ENCODE measurements at regions not wholly inside any gene's neighbourhood (a gene's known extent, or its start where the extent isn't known, plus 50 kb on each side); places are given as distances from the start of the nearest gene placed in this dataset.

DNA sequence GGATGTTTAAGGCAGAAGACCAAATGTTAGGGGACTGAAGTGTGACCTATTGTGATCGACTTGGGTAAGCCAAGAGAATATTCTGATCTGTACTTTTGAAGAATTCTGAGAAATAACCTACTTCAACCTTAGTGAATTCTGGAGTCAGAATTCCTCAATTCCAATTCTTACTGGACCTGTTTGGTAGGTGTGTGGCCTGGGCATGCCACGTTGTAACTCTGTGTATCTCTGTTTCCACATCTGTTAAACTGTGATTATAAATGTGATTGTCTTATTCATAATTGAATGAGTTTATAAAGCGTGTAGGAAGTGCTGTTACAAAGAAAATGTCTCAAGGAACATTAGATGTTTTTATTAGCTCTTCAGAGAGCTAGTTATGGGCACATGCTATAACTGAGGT is 64.5 kb downstream of the TUSC1 start:
- TF ChIP-seq, protein P1, sequence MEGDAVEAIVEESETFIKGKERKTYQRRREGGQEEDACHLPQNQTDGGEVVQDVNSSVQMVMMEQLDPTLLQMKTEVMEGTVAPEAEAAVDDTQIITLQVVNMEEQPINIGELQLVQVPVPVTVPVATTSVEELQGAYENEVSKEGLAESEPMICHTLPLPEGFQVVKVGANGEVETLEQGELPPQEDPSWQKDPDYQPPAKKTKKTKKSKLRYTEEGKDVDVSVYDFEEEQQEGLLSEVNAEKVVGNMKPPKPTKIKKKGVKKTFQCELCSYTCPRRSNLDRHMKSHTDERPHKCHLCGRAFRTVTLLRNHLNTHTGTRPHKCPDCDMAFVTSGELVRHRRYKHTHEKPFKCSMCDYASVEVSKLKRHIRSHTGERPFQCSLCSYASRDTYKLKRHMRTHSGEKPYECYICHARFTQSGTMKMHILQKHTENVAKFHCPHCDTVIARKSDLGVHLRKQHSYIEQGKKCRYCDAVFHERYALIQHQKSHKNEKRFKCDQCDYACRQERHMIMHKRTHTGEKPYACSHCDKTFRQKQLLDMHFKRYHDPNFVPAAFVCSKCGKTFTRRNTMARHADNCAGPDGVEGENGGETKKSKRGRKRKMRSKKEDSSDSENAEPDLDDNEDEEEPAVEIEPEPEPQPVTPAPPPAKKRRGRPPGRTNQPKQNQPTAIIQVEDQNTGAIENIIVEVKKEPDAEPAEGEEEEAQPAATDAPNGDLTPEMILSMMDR (IDR thresholded peaks at IDR 0.05; ENCODE audit: borderline replicate concordance, control extremely low read depth, extremely low read depth, insufficient read depth, missing control alignments), result no peak
- DNase-seq (ENCODE audit: low spot score), result no peak
- in situ Hi-C loops (cut with MboI; ENCODE audit: low sequenced_read_pairs, unreplicated experiment), result no loop called here

DNA sequence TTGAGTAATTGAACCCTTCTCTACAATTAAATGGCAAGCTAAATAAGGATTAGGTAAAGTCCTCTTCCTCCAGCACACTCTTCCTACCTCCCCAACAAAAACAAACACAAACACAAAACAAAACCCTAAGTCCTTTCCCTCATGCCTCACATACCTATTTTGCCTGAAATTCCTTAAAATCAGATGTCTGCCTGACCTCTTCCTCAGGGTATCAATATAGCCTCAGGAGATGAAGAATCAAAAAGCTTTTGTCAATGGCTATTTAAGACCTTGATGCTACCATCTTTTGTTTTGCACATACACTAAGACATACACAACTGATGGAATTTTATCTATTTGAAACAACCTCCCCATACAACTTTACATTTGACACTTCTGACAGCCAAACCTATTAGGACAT is 75.1 kb downstream of the TUSC1 start:
- in situ Hi-C loops (cut with MboI; ENCODE audit: low sequenced_read_pairs, unreplicated experiment), result no loop called here
- DNase-seq (ENCODE audit: low spot score), result no peak
- TF ChIP-seq, protein P1 (IDR thresholded peaks at IDR 0.05; ENCODE audit: borderline replicate concordance, control extremely low read depth, extremely low read depth, insufficient read depth, missing control alignments), result no peak

DNA sequence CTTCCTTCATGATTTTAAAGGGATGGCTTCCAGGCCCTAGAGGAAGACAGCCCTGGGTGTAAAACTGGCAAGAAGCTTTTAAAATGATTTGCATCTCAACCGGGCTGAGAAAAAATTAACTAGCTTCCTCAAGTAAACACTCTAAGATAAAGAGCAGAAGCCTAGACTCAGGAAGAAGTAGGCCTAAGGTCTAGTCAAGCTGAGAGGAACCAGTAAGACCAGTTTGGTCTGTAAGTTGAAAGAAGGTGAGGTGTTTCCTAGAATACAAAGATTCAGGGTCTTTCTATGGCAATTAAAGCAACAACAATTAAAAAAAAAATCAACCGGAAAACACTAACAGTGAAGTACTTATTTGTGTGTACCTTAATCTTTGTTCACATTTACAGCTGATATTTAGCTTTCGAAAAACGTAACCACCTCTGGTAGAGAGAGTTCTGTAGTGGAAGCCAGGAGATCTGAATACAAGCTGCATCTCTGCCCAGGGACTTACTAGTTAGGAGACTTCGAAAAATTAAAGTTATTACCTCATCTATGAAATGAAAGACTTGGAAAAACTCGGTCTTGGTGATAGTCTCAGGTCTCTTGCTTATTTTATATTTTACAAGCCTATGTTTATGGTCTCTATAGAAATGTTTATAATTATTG is 75.7 kb downstream of the TUSC1 start:
- in situ Hi-C loops (cut with MboI; ENCODE audit: low sequenced_read_pairs, unreplicated experiment), result no loop called here
- TF ChIP-seq, protein P1 (IDR thresholded peaks at IDR 0.05; ENCODE audit: borderline replicate concordance, control extremely low read depth, extremely low read depth, insufficient read depth, missing control alignments), result no peak
- DNase-seq (ENCODE audit: low spot score), result no peak

DNA sequence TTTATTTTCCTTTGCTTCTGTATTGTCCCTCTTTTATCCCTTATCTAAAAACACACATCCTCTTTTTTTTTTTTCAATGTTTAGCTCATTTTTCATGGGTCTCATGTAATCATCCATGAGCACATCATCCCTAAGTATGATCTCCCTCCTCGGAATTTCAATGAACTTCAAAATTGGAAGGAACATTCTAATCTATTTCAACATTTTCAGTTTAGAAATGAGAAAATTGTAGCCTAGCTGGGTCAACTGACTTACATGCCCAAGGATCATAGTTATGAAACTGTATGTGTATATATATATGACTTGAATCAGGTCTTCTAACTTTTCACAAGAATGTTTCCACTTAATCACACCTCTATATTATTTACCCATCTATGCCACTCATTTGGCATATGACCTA is 77.7 kb downstream of the TUSC1 start:
- no peak for DNase-seq (ENCODE audit: low spot score)
- TF ChIP-seq, protein P1 (IDR thresholded peaks at IDR 0.05; ENCODE audit: borderline replicate concordance, control extremely low read depth, extremely low read depth, insufficient read depth, missing control alignments), result no peak
- in situ Hi-C loops (cut with MboI; ENCODE audit: low sequenced_read_pairs, unreplicated experiment), result no loop called here

DNA sequence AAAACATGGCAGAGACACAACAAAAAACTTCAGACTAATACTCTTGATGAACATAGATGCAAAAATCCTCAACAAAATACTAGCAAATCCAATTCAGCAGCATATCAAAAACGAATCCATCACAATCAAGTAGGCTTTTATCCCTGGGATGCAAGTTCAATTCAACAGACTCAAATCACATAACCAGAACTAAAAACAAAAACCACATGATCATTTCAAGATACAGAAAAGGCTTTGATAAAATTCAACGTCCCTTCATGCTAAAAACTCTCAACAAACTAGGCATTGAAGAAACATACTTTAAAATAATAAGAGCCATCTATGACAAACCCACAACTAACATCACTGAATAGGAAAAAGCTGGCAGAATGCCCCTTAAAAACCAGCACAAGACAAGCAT is 93.6 kb downstream of the TUSC1 start:
- TF ChIP-seq, protein P1 (IDR thresholded peaks at IDR 0.05; ENCODE audit: borderline replicate concordance, control extremely low read depth, extremely low read depth, insufficient read depth, missing control alignments), result no peak
- in situ Hi-C loops (cut with MboI; ENCODE audit: low sequenced_read_pairs, unreplicated experiment), result no loop called here
- no peak for DNase-seq (ENCODE audit: low spot score)

DNA sequence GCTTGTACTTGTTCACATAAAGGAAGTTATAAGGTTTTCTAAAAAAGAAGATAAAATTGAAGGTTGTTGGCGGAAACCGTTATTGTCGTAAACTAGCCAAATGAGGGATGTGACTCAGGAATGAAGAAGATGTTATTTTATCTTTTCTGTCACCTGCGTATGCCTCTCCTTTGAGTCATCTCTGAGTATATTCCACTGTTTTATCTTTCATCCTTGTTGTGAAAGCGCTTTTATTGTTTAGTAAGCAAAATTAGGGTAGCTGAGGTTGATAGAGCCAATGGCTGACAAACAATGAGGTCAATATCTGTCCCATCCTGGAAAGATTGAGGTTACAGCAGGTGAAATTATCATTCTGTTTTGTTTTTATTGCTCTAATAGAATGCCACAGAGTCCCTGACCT is 105.0 kb downstream of the TUSC1 start:
- TF ChIP-seq, protein P1 (IDR thresholded peaks at IDR 0.05; ENCODE audit: borderline replicate concordance, control extremely low read depth, extremely low read depth, insufficient read depth, missing control alignments), result no peak
- DNase-seq (ENCODE audit: low spot score), result no peak
- in situ Hi-C loops (cut with MboI; ENCODE audit: low sequenced_read_pairs, unreplicated experiment), result no loop called here
